Lung (tissue), 11 donors: ENCODE measurements at regions not wholly inside any gene's neighbourhood (a gene's known extent, or its start where the extent isn't known, plus 50 kb on each side); places are given as distances from the start of the nearest gene placed in this dataset.

ENCODE experiments used
- ATAC-seq: fragments of 200-7000 bp; cut with Tn5 transposase; one replicate; pipeline ENCODE4 v1.9.1; 2020; ENCODE audit warnings: moderate number of reproducible peaks; ENCODE audit not compliant: insufficient read depth, low FRiP score
- DNase-seq, 3 donors: peaks; one replicate each; pipeline ENCODE4 v3.0.0-alpha.2; 2013 to 2017
- H3K27ac ChIP-seq, 2 donors: one replicate each; pipeline ENCODE4 v1.5.1; 2013; ENCODE audit warnings: mild to moderate bottlenecking in 2 of 2, moderate library complexity in 2 of 2, control low read depth in 1 of 2, inconsistent platforms in 1 of 2, low read depth in 1 of 2, low read length in 1 of 2
- H3K27me3 ChIP-seq, 3 donors: one replicate each; pipeline ENCODE4 v1.5.1; 2013; ENCODE audit warnings: low read length in 2 of 3; ENCODE audit not compliant: control insufficient read depth in 3 of 3, insufficient read depth in 3 of 3
- H3K36me3 ChIP-seq, 4 donors: one replicate each; pipeline ENCODE4 v1.5.1; 2013; ENCODE audit warnings: low read length in 4 of 4, mild to moderate bottlenecking in 1 of 4, moderate library complexity in 1 of 4; ENCODE audit not compliant: control insufficient read depth in 4 of 4, insufficient read depth in 4 of 4
- H3K4me1 ChIP-seq, 5 donors: one replicate each; pipeline ENCODE4 v1.5.1; 2013; ENCODE audit warnings: low read length in 5 of 5, mild to moderate bottlenecking in 2 of 5, moderate library complexity in 1 of 5; ENCODE audit not compliant: control insufficient read depth in 5 of 5, insufficient read depth in 5 of 5
- H3K4me3 ChIP-seq: one replicate; pipeline ENCODE4 v1.5.1; 2013; ENCODE audit warnings: mild to moderate bottlenecking, control low read depth, moderate library complexity
- H3K9ac ChIP-seq, 2 donors: one replicate each; pipeline ENCODE4 v1.5.1; 2013; ENCODE audit warnings: low read length in 2 of 2, control low read depth in 1 of 2; ENCODE audit not compliant: insufficient read depth in 1 of 2
- H3K9me3 ChIP-seq, 4 donors: one replicate each; pipeline ENCODE4 v1.5.1; 2013; ENCODE audit warnings: low read length in 3 of 4, mild to moderate bottlenecking in 1 of 4, moderate library complexity in 1 of 4; ENCODE audit not compliant: control insufficient read depth in 4 of 4, insufficient read depth in 3 of 4
- CTCF ChIP-seq: IDR thresholded peaks from 2 replicates; pipeline ENCODE4 v1.5.1; 2012; ENCODE audit warnings: mild to moderate bottlenecking; ENCODE audit errors: control extremely low read depth, extremely low read depth
- WGBS, 2 donors: extraction: QIAGEN DNeasy Blood & Tissue Kit; methylation state at CpG; one replicate each; pipeline ENCODE4 v1.1.7; 2013; 5-methylcytosine and 5-hydroxymethylcytosine counted together
- donor health status: control.
- donor health status: control.
- donor health status: Bipolar disorder and iron deficiency.
- donor health status: healthy.
- donor health status: DM: yes; HTN: yes; CAD: no.

- DNase-seq, result no peak
- H3K36me3 ChIP-seq, result no peaks in the 10 kb centered on the region
Measured at GRCh38 chr18:78733762-78734613, 245.6 kb upstream of the SALL3 start.

GRCh38 chr18:78734614-78734945 is 245.0 kb upstream of the SALL3 start:
- Histone ChIP-seq H3K27me3 (peaks cover 0 to 6% (median 3%) of the 10 kb centered on the region in 3 donors), H3K9me3 (peaks cover 0 to 2% (median 0%) of the 10 kb centered on the region in 4 donors), H3K36me3 (no peaks in the 10 kb centered on the region), H3K9ac (no peak overlapping the region), H3K27ac (no peak overlapping the region), H3K4me3 (no peak overlapping the region), H3K4me1 (no peaks in the 10 kb centered on the region)
- DNase-seq (no peak), ATAC-seq (no peak)
- 92 to 93% methylated on average over 9 of the region's 9 CpGs for WGBS, 2 donors
- TF ChIP-seq CTCF, result no peak

More at GRCh38 chr18:78733762-78734613, 245.6 kb upstream of the SALL3 start:
- H3K27me3 ChIP-seq, result peaks cover 0 to 6% (median 3%) of the 10 kb centered on the region in 3 donors
- H3K4me3 ChIP-seq, result no peak overlapping the region
- no peaks in the 10 kb centered on the region for H3K4me1 ChIP-seq
- H3K9ac ChIP-seq, result no peak overlapping the region
- peaks cover 0 to 2% (median 0%) of the 10 kb centered on the region in 4 donors for H3K9me3 ChIP-seq
- no peak for ATAC-seq
- no peak overlapping the region for H3K27ac ChIP-seq
- 81 to 86% methylated on average over 30 of the region's 30 CpGs for WGBS, 2 donors
- no peak for TF ChIP-seq CTCF

- Histone ChIP-seq H3K9me3 (peaks cover 0 to 2% (median 0%) of the 10 kb centered on the region in 4 donors), H3K27ac (no peak overlapping the region), H3K36me3 (no peaks in the 10 kb centered on the region), H3K27me3 (peaks cover 0 to 1% (median 0%) of the 10 kb centered on the region in 3 donors), H3K4me3 (no peak overlapping the region), H3K4me1 (no peaks in the 10 kb centered on the region), H3K9ac (no peak overlapping the region)
- 88 to 93% methylated on average over 48 of the region's 48 CpGs for WGBS, 2 donors
- DNase-seq, result no peak
- no peak for TF ChIP-seq CTCF
- no peak for ATAC-seq
Measured at GRCh38 chr18:78735131-78736014, 244.2 kb upstream of the SALL3 start.
